GM19397 (cell line): ENCODE measurements at regions not wholly inside any gene's neighbourhood (a gene's known extent, or its start where the extent isn't known, plus 50 kb on each side); places are given as distances from the start of the nearest gene placed in this dataset.

Experiments
- ATAC-seq: cut with Tn5 transposase; IDR thresholded peaks from one replicate; pipeline ENCODE4 v1.9.1; 2021; ENCODE audit warnings: mild to moderate bottlenecking, moderate library complexity; ENCODE audit not compliant: unreplicated experiment

GRCh38 chr6:149211046-149211571 is 106.4 kb upstream of the TAB2 start:
- ATAC-seq: peak; percentile 56

DNA sequence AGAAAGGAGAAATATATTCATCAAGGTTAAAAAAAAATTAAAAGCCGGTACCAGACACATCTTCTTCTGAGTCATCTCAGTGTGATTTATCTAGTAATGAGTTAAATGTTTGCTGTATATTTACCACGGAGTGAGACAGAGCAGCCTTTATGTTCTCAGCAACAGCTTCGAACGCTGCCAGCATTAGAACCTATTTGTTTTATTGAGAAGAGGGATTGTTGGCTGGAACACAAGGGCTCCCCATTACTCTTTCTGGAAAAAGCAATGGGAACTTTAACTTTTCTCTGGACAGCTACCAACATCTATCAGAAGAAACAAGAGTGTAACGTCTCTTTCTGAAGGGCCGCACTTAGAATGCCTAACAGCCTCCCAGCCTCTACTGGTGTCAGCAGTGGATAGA is 105.3 kb upstream of the TAB2 start:
- no peak for ATAC-seq

GRCh38 chr6:149212892-149213801 is 104.4 kb upstream of the TAB2 start:
- no peak for ATAC-seq

GRCh38 chr6:149213829-149214228 is 103.7 kb upstream of the TAB2 start:
- ATAC-seq: no peak

DNA sequence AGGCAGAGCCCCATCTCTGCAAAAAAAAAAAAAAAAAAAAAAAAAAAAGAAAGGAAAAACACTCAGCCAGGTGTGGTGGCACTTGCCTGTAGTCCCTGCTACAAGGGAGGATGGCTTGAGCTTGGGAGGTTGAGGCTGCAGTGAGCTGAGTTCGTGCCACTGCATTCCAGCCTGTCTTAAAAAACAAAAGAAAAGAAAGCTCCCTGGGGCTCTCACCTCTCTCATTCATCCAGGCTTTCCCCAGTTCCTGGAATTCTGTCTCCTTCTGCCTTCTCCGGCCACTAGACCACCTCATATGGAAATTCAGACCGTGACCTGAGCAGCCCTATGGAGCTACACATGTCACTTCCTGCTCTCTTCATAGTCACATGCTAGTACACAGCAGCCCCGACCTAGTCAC is 101.1 kb upstream of the TAB2 start:
- ATAC-seq: no peak

DNA sequence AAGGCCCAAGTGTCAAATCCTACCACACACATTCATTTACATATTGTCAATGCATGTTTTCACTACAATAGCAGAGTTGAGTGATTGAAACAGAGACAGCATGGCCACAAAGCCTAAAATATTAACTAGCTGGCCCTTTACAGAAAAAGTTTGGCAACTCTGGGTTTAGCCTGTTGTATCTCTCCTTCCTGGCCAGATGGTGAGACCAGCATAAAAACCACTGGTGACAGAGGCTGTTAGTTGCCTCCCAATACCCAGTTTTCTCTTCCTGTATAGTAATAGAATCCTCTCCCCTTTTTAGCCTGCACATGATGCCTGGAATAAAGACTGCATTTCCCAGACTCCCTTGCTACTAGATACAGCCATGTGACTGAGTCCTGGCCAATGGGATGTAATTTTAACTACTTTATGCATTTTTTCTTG is 100.0 kb upstream of the TAB2 start:
- ATAC-seq: peak; percentile 71

DNA sequence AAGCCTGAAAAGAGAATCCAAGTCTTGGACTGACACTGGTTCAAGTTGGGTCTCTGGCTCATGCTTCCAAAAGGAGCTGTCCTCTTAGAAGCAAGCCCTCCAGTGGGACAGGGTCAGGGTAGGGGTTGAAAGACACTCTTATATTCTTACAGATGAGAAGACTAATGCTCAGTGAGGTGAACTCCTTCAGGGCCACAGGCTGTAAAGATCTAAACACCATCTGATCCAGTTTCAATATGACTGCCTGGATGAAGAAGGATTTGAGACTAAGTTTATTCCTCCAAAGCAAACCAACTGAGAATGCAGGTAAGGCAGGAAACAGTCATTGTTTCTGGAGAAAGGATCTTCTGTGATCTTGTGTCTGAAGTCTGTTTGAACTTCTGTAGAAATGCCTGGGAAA is 99.0 kb upstream of the TAB2 start:
- no peak for ATAC-seq

- ATAC-seq: no peak
Observed at GRCh38 chr6:149218915-149219314, 98.6 kb upstream of the TAB2 start.

DNA sequence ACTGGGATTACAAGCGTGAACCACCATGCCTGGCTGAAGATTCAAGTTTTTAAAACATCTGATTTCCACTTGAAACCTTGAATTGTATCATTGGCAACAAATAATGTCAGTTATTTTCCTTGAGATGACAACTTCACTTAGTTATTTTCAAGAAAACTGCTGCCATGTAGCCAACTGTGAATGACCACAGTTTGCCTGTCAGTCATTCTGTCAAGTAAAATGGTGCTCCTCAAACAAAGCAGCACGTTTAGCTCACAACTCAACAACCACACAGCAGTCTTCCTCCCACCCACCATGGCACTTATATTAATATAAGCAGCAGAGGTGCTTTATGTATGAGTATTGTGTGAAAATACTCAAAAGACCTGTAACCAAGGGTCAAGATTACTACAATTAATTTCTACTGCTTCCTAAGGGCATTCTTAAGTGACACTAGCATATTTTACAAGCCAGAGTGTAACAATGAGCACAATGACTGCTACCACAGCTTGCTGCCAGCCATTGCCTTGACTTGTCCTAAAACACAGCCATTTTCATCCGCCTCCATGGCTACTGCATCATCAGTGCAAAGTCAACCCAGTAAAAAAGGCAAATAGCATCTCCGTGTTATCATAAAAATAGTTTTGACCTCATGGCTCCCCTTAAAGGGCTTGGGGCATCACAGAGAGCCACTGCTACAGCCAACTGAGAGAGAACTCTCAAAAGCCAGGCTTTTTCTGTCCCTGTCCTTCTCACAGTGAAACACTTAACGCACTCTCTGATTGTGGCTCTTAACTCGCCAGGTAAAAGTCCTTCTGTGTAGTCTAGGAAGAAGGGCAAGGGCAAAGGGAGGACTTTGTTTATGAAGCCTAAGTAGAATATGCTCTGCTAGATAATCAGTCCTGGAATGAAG is 96.4 kb upstream of the TAB2 start:
- ATAC-seq: no peak

- no peak for ATAC-seq
Observed at GRCh38 chr6:149221774-149222070, 95.8 kb upstream of the TAB2 start.

- no peak for ATAC-seq
Observed at GRCh38 chr6:149223120-149223903, 94.2 kb upstream of the TAB2 start.

DNA sequence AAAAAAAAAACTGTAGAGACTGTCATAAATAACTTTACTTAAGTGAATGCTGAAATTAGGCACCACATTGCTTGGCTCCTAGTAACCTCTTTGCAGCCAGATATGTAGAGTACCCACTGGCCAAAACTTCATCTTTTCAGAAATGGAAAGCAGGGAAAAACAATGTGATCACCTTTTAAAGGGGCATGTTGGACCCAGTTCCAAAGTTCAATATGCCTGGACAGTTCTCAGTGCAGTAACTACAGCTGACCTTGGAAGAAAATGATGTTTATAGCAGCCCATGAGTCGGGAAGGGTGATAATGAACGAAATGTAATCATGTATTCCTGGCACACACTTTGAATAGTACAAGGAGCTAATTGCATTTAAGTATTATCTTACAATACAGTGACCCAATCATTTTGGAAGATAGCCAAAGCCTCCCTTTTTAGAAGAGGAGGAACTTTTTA is 93.6 kb upstream of the TAB2 start:
- ATAC-seq: no peak

DNA sequence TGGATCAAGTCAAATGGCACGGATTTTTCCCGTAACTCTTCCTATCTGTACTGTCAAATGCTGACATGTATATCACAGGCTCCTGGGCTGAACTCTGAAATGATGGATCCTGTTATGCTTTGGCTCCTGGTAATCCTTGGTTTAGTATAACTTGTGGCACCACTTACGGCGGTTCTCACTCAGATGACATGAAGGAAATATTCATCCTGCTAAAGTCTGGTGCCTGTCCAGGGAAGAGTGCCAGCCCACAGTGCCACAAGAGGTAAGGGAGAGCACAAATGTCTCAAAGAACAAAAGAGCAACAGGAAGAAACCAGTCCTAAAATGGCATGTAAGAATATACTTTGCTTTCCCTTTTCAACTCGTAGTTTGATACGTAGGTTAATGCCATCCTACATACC is 93.1 kb upstream of the TAB2 start:
- ATAC-seq: no peak

DNA sequence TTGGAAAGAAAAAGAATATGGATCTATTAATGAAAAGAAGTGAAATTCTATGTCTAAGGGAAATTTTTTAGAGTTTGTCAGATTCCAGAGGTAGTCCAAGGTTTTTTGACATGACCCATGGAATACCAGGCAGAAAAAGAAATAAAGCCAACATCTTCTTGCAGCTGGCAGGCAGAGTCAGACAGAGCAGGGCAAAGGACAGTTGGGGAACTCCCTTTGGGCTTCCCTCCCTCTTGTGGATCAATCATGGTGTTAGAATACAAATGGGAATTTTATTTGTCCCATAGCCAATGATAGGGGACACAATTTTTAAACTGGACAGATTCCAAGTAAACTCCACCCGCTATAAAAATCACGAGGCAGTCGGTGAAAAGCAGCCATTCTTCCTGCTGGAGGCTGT is 92.1 kb upstream of the TAB2 start:
- ATAC-seq: no peak

- no peak for ATAC-seq
Observed at GRCh38 chr6:149225946-149226345, 91.6 kb upstream of the TAB2 start.

DNA sequence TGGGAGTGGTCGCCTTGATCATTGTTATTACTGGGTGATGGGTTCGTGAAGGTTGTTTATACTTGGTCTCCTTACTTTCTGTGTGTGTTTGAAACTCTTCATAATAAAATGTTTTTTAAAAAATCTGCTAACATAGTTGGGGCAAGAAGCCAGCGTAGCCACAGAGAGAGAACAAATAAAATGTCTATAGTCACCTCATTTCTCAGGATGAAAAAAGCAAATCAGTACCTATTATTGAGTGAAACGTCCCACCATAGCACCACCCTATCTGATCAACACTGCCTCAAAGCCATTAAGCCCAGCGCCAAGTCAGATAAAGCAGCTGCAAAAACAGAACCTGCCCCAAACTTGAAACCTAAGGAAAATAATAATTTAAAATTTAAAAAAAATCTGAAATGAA is 89.7 kb upstream of the TAB2 start:
- no peak for ATAC-seq

- no peak for ATAC-seq
Observed at GRCh38 chr6:149228311-149228955, 89.1 kb upstream of the TAB2 start.

DNA sequence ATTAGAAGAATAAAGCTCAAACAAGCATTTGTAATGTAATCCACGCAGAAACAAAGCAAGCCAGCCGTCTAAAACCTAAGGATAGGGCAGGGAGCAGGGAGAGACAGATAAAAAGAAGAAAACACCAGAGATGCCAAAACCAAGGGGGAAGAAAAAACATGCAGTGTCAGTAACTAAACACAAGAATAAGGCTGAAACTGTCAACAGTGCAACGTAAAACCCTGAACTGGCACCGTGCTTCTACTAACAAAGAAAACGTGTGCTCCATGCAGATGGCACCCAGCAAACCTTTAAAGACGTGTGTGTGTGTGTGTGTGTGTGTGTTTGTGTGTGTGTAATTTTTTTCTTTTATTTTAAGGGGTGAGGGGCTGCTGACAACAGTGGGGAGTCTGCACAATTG is 88.4 kb upstream of the TAB2 start:
- no peak for ATAC-seq

GRCh38 chr6:149230712-149231460 is 86.6 kb upstream of the TAB2 start:
- no peak for ATAC-seq

GRCh38 chr6:149231778-149232177 is 85.7 kb upstream of the TAB2 start:
- no peak for ATAC-seq
